ENCODE measurements at regions not wholly inside any gene's neighbourhood (a gene's known extent, or its start where the extent isn't known, plus 50 kb on each side); places are given as distances from the start of the nearest gene placed in this dataset.

- TF ChIP-seq CTCF (IDR thresholded peaks at IDR 0.05; ENCODE audit: poor library complexity) (no peak), EZH2 (IDR thresholded peaks at IDR 0.05; ENCODE audit: borderline replicate concordance) (no peak)
Observed at GRCh38 chr12:88726806-88727720, 146.8 kb upstream of the KITLG start.

All from hepatocyte (in vitro differentiated cells).